KBM-7 (cell line): ENCODE measurements at regions not wholly inside any gene's neighbourhood (a gene's known extent, or its start where the extent isn't known, plus 50 kb on each side); places are given as distances from the start of the nearest gene placed in this dataset.
"Not testable (repeated sequence)": the region's sequence is repeated elsewhere in the genome, so short reads cannot be mapped to it uniquely, and the experiment has no call there.

ENCODE experiments used
- DNase-seq: peaks from one replicate; pipeline ENCODE4 v3.0.0-alpha.2; 2015
- in situ Hi-C: fragments of 300-500 bp; cut with MboI; formaldehyde crosslinking; loops from 2 replicates; pipeline ENCODE4 v1.14.3; 2020; ENCODE audit warnings: low sequenced_read_pairs, low pct_unique_long_range_greater_than_20kb, mixed read lengths

- DNase-seq: no peak
- in situ Hi-C loops: no loop called here
Observed at GRCh38 chr14:53766601-53767000, 190.0 kb downstream of the BMP4 start.

- in situ Hi-C loops: no loop called here
- no peak for DNase-seq
Observed at GRCh38 chr14:53766106-53766505, 190.5 kb downstream of the BMP4 start.

DNA sequence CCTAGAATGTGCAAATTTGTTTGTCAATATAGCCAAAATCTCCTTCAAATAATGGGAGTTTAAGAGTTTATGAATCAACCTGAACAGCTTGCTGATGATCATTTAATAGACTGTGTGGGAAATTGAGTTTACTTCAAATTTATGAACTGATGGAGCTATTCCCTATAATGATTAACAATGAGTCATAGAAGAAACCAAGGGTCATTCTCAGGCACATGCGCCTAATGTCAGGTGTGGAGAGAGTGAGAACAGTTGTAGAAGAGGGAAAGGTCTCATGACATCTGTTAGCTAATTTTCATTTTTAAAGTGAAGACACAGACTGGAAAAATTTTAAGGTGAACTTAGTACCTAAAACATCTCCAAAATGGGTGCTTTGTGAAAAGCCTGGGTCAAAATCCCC is 191.8 kb downstream of the BMP4 start:
- no peak for DNase-seq
- in situ Hi-C loops: no loop called here

- in situ Hi-C loops: no loop called here
- DNase-seq: no peak
Observed at GRCh38 chr14:53758141-53758540, 198.5 kb downstream of the BMP4 start.

DNA sequence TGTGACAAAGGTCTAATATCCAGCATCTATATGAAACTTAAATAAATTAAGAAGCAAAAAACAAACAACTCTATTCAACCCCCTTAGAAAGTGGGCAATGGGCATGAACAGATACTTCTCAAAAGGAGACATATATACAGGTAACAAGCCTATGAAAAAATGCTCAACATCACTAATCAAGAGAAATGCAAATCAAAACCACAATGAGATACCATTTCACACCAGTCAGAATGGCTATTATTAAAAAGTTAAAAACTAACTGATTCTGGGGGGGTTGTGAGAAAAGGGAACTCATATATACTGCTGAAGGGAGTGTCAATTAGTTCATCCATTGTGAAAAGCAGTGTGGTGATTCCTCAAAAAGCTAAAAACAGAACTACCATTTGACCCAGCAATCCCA is 198.9 kb downstream of the BMP4 start:
- in situ Hi-C loops: no loop called here
- no peak for DNase-seq

- no peak for DNase-seq
- in situ Hi-C loops: no loop called here
Observed at GRCh38 chr14:53751650-53752049, 205.0 kb downstream of the BMP4 start.

DNA sequence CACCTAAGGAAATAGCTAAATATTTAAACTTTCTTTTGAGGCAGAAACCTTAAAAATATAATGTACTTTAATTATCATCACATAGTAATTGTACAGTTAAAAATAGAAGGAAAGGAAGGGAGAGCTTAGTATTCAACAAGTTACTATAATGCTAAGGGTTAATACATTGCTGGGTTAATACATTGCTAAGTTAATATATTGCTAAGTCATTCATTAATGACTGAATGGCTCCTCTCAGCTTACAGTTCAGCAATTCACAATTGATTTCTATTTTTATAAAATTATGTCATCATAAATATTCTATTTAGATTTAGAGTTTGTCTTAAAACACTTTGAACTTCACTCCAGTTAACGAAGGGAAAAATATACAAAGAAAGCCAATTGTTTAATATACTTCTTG is 207.9 kb downstream of the BMP4 start:
- no peak for DNase-seq
- in situ Hi-C loops: no loop called here

DNA sequence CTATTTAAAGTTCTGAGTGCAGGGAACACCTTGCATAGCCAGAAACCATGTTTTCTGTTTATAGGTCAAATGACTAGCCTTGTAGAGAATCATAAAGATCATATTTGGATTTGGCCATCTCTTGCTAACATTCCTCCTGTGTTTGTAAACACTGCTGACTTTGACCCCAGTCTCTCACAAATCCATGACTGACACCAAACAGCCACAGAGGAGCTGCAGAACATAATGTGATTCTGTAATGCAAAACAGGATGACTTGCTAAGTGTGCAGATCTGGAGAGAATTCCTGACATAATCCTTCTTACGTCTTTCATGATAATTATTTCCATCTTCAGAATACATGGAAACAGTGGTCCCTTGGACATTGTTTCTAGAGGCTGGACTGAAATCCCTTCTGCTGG is 211.8 kb downstream of the BMP4 start:
- no peak for DNase-seq
- in situ Hi-C loops: no loop called here

DNA sequence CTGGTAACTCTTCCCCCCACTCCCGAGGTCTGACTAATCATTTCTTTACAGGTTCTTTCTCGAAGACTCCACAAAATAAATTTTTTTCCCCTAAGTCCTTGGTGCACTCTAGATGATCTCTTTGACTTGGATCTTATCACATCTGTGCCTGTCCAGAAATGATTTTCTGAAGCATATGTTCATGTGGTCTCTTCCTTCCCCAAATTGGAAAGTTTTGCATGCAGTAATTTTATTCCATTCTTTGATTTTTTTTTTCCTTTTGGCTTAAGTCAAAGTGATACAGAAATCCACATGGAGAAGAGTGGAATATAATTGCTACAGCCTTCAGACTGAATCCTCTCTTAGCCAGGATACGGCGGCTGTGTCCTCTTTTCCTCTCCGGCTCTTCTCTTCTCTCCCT is 213.3 kb downstream of the BMP4 start:
- in situ Hi-C loops: no loop called here
- DNase-seq: no peak

DNA sequence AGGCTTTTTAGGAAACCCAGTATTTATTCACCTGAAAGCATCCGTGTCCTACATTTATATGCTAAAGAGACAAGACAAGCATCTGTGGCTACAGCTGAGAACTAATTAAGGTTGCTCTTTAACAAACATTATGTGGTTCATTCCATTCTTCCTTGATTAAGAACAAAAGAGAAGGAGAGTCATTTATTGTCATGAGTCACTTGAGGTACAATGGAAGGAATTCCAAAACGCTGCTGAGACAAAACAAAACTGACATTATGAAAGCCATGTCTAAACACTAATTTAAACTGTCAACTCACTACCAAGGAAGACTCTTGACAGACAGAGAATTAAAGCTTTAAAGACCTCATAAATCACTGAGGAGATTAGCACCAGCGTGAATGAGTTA is 214.4 kb downstream of the BMP4 start:
- no peak for DNase-seq
- in situ Hi-C loops: no loop called here

GRCh38 chr14:53741479-53742232 is 215.0 kb downstream of the BMP4 start:
- in situ Hi-C loops: no loop called here

DNA sequence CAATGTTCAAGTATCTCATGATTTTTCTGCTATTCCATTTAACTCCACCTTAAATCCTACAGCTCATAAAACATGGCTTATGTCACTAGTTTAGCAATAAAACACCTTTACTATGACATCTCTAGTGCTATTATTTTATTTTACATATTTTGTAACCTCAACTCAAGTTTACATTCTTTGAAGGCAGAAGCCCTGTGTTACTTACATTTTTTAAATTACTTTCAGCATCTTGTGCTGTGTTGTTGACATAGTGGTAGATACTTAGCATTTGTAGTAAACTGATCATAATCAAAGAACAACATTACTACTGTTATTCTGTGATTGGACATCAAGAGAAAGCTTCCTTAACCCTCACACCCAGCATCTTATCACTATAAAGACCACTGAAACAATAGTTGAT is 216.1 kb downstream of the BMP4 start:
- in situ Hi-C loops: no loop called here
- DNase-seq: no peak

More at GRCh38 chr14:53741479-53742232, 215.0 kb downstream of the BMP4 start:
- no peak for DNase-seq

DNA sequence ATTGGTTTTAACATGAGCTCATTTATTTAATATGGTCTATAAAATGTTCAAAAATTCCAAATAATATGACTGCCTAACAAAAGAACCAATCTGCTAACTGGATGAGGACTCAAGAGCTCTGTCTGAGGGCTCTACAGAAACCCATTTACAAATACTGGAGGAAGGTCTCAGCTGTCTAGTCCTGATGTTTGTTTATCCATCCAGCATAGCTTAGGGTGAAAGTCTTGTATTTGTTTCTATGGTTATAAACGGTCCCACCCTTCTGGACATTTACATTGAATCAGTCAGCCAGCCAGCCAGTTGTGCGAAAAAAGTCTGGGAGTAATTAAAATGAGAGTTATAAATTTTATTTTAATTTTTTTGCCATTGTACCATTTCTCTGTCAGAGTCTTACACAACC is 220.7 kb downstream of the BMP4 start:
- no peak for DNase-seq
- in situ Hi-C loops: no loop called here

- no peak for DNase-seq
- in situ Hi-C loops: no loop called here
Observed at GRCh38 chr14:53723221-53723620, 233.4 kb downstream of the BMP4 start.

- in situ Hi-C loops: no loop called here
Observed at GRCh38 chr14:53719536-53719935, 237.1 kb downstream of the BMP4 start.

GRCh38 chr14:53716578-53716977 is 240.0 kb downstream of the BMP4 start:
- DNase-seq: no peak

More at GRCh38 chr14:53719536-53719935, 237.1 kb downstream of the BMP4 start:
- no peak for DNase-seq

DNA sequence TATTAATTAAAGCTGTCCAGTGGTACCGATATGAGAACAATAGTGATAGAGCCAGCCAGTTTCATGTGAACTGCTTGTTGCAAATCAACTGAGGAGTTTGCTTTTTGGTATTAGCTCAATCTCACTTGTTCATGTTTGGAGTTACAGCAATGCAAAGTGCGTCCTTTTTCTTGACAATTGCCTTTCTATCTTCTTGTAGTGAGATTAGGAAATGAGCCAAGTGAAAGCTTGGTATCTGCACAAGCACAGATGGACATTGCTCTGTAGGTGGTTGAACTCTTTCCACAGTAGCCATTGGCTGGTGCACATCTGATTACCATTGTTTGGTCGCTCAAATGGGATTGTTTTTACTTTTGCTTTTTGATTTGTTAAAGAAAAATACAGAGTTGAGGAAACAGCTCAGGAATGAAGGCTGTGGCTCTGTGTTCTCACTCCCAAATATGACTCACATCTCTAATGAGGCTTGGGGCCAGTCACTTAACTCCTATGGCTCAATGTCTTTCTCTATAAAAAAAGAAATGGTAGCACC is 241.4 kb downstream of the BMP4 start:
- in situ Hi-C loops: no loop called here
- no peak for DNase-seq

More at GRCh38 chr14:53716578-53716977, 240.0 kb downstream of the BMP4 start:
- in situ Hi-C loops: no loop called here

- in situ Hi-C loops: no loop called here
- DNase-seq: no peak
Observed at GRCh38 chr14:53714495-53715192, 242.0 kb downstream of the BMP4 start.

DNA sequence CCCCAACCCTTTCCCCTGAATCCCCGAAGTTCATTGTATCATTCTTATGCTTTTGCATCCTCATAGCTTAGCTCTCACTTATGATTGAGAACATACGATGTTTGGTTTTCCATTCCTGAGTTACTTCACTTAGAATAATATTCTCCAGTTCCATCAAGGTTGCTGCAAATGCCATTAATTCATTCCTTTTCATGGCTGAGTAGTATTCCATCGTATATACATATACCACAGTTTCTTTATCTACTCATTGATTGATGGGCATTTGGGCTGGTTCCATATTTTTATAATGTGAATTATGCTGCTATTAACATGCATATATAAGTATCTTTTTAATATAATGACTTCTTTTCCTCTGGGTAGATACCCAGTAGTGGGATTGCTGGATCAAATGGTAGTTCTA is 243.7 kb downstream of the BMP4 start:
- DNase-seq, in situ Hi-C loops: not testable (repeated sequence)

DNA sequence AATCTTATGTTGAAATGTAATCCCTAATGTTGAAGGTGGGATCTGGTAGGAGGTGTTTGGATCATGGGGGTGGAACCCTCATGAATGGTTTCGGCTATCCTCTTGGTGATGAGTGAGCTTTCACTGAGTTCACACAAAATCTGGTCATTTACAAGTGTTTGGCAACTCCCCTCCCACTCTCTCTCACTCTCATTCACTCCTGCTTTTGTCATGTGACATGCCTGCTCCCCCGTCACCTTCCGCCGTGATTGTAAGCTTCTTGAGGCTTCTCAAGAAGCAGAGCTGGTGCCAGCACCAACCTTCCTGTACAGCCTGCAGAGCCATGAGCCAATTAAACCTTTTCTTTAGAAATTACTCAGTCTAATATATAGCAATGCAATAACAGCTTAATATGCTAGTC is 245.4 kb downstream of the BMP4 start:
- no peak for DNase-seq
- in situ Hi-C loops: no loop called here

DNA sequence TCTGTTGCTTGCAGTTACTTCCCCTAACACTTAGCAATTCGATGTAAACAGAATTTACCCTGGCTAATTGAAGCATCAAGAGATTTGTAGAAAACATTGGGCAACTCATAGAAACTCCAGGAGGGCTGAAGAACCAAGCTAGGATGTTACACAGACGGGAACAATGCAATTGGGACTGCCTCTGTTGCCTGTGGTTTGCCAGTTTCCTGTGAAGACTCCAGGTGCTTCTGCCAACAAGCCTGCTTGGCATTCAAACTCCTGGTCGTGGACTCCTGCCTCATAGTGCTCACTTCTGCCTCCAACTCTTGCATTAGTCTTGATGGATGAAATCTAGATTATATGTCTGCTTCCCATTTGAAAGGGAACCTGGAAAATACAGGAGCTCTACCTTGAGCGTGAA is 246.0 kb downstream of the BMP4 start:
- no peak for DNase-seq
- in situ Hi-C loops: no loop called here
